NOMO-1 treated with dmso at 0.1 percent for 144 hours (cell line): ENCODE measurements at regions not wholly inside any gene's neighbourhood (a gene's known extent, or its start where the extent isn't known, plus 50 kb on each side); places are given as distances from the start of the nearest gene placed in this dataset.

Source experiments
- DNase-seq: peaks from one replicate; lab custom pipeline; 2025; ENCODE audit not compliant: unreplicated experiment; lab: John Stamatoyannopoulos, UW

- DNase-seq = no peak
Observed at GRCh38 chr7:52502281-52502680, 533.2 kb upstream of the POM121L12 start.

- no peak for DNase-seq
Observed at GRCh38 chr7:52501696-52502095, 533.7 kb upstream of the POM121L12 start.

GRCh38 chr7:52500841-52501240, 534.6 kb upstream of the POM121L12 start:
- no peak for DNase-seq

DNA sequence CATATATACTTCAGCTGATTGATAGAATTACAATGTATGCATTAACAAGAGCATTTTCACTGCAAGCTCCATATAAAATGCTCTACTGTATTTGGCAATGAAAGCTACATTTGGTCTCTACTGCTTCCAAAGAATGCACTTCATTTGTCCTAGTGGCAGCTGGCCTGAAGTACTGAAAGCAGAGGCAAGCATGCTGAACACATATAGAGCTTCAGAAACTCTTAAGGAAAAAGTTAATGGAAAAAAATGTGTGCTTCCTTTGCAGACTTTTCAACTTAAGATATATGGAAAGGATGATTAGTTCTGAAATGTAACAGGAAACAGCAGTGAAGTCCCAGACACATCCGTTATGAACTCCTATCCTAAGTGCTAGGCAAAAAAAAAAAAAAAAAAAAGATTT, 537.1 kb upstream of the POM121L12 start:
- DNase-seq = no peak

DNA sequence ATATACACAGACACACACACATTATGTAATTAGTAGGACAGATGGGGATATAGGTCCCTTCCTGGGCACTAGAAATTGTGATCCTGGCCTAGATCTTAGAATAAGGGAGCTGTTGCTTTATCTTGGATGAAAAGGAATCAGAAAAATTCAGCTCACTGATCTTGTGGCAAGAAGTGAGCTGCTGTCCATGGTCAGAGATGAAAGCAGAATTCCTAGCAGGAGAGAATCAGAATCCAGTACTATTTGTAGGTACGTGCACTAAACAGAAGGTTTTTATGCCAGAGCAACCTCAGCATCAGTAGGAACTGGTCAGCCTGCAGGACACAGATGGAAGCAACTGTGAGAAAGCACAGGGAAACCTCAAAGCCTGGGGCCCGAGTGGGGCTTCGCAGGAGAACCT, 549.2 kb upstream of the POM121L12 start:
- DNase-seq = no peak

GRCh38 chr7:52482076-52482475, 553.4 kb upstream of the POM121L12 start:
- peak; percentile 85 for DNase-seq

DNA sequence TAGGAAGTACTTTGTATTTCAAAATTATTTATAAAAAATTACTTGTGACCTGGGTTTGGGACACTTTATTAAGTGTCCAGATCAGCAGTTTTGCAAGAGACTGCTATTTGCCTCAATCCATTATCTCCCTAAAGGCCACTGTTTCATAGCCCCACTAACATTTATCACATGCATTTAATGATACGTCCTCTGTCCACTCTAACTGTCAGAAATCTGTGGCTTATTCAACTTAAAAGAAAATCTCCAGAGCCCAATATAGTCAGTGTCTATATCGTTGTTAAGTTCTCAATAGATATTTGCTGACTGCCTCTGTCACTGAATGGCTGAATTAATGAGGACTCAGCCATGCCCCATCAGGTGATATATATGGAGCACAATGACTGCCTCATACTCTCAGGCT, 553.9 kb upstream of the POM121L12 start:
- no peak for DNase-seq

DNA sequence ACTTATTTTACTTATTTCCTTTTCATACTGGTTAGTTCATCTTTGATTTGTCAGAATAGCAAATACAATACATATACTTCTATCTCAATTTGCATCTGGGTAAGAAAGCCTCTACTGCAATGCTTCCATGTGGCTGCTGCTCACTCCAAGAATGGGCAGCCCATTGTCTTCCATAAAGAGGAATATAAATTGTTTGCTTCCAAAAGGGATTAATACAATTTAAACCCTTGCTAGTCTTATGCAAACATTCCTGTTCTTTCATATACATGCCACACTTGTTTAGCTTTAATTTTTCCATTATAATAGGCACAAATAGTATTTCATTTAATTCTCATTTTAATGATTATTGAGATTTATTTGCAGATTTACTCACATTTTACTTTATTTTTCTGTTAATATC, 555.4 kb upstream of the POM121L12 start:
- no peak for DNase-seq

DNA sequence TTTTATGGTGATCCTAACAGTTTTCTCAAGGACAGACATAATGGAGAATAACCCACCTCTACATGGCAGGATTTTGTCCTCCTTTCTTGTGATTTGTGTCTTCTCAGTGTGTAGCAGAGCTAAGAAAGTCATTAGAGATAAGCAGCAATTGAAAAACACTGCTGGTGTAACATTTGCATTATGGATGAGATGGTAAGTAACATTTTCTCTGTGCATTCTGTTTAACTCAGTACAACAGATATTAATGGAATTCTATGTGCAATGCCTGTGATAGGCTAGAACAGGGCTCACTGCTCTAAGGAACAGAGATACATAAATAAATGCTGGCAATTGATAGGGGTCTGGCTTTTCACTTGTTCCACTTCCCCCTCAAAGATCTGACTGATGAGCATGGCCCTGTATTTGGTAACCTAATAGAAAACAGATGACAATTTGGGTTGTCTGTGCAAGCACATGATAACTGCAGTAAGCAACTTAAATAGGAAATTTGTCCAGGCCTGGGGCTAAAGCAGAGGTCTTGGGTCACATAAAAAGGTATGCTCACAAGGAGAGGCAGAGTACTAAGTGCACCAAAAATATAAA, 560.3 kb upstream of the POM121L12 start:
- DNase-seq = no peak

DNA sequence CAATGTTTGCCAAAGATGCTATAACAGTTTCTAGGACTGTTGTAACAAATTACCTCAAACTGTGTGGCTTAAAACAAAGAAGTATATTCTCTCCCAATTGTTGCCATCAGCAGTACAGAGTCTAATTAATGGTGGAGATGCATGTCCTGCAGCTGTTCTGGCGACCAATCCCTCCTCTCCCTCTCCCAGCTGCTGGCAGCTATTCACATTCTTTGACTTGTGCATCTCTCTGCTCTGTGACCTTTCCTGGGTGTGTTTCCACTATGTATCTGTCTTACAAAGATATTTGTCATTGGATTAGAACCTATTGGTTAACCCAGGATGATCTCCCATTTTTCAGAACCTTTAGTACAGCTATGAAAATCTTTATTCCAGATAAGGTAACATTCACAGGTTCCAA, 561.7 kb upstream of the POM121L12 start:
- no peak for DNase-seq

GRCh38 chr7:52472006-52472620, 563.3 kb upstream of the POM121L12 start:
- no peak for DNase-seq

DNA sequence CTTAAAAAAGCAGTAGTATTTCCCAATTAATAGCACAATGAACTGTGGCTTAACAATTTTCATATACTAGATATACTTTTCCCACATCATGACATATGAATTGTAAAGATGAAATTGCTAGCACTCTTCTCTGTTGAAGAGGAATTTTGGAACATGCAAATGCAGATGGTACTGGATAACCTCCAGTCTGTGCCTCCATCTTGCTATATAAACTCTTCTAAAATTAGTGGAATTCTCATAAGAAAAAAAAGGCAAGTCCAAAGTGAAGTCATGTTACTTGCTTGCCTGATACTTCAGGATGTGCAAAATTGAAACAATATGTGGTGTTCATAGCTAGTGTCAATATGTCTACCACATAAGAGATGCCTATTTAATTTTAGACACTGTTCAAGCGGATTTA, 570.2 kb upstream of the POM121L12 start:
- no peak for DNase-seq

DNA sequence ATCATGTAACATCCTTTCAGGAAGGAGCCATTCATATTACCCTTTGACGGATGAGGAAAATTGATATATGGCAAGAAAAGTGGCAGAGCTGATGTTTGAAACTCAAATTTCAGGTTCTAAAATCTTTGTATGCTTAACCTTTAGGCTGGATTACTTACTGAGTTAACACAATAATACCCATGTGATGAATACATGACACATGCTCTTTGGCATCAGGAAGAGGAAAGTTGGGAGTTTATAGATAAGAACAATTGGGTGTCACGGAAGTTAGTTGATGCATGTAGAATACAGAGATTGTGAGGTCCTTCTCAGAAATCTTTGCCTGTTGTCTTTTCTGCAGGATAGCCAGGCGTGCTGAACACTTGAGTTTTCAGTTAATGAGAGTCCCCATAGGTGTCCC, 572.1 kb upstream of the POM121L12 start:
- DNase-seq = no peak

DNA sequence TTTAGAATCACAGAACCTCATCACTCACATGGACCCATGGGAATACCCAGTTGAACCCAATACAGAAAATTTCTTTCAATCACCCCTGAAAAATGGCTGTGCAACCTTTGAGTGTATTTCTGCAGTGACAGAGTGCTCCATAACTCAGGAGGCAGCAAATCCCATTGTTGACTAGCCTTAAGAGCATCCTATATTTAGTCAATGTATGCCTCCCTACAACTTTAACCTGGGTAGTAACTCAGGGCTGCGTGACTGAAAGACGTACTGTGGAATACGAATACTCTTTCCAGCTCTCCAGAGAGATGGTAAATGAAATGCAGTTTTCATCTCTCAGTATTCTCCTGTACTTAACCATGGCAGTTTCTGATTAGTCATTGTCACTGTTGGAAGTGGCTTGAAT, 573.0 kb upstream of the POM121L12 start:
- DNase-seq = no peak

DNA sequence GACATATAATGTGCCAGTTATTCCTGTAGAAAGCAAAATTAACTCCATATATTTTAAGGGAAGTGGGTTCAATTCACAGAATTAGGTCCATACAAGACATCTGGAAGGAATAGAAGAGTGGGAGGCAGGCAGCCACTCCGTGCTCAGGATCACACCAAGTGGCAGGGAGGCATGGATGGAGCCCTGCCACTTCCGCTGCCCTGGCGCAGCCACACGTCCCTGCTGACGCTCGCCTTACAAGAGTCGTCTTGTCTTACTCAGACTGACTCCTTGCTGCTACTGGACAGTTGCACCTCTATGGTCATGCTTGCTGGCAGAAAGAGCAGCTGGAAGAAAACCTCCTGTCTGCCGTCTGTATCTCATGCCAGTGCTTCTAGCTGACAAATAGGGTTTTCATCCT, 579.9 kb upstream of the POM121L12 start:
- DNase-seq = no peak

GRCh38 chr7:52450816-52451215, 584.6 kb upstream of the POM121L12 start:
- no peak for DNase-seq

DNA sequence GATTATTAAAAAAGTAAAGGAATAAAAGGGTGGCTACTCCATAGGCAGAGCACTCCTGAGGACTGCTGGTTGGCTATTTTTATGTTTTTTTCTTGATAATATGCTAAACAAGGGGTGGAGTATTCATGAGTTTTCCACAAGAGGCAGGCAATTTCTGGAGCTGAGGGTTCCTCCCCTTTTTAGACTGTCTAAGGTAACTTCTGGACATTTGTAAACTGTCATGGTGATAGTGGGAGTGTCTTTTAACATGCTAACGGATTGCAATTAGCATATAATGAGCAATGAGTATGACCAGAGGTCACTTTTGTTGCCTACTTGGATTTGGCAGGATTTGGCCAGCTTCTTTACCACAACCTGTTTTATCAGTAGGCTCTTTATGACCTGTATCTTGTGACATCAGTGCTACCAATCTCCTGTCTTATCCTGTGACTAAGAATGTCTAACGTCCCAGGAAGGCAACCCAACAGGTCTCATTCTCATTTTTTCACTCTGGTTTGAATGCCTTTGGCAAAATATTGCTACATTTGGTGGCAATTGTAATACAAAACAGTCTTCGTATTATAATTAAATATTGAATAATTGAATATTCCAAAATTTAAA, 587.8 kb upstream of the POM121L12 start:
- DNase-seq = no peak

- no peak for DNase-seq
Observed at GRCh38 chr7:52436278-52436677, 599.2 kb upstream of the POM121L12 start.

DNA sequence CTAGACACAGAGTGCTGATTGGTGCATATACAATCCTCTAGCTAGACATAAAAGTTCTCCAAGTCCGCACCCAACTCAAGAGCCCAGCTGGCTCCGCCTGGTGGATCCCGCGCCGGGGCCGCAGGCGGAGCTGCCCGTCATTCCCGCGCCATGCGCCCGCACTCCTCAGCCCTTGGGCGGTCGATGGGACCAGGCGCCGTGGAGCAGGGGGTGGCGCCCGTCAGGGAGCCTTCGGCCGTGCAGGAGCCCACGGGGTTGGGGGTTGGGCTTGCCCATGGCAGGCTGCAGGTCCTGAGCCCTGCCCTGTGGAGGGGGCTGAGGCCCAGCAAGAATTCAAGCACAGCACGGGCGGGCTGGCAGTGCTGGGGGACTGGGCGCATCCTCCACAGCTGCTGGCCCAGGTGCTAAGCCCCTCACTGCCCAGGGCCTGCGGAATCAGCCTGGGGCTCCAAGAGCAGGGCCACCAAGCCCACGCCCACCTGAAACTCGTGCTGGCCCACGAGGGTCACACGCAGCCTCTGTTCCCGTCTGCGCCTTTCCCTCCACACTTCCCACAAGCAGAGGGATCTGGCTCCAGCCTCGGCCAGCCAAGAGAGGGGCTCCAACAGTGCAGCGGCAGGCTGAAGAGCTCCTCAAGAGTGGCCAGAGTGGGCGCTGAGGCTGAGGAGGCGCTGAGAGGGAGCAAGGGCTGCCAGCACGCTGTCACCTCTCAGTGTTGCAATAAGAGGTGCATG, 604.2 kb upstream of the POM121L12 start:
- no peak for DNase-seq

- DNase-seq = no peak
Observed at GRCh38 chr7:52423251-52423650, 612.2 kb upstream of the POM121L12 start.

- no peak for DNase-seq
Observed at GRCh38 chr7:52413051-52413450, 622.4 kb upstream of the POM121L12 start.

GRCh38 chr7:52410032-52410431, 625.4 kb upstream of the POM121L12 start:
- no peak for DNase-seq
